BE2C (cell line): ENCODE measurements at regions not wholly inside any gene's neighbourhood (a gene's known extent, or its start where the extent isn't known, plus 50 kb on each side); places are given as distances from the start of the nearest gene placed in this dataset.
"Not testable (repeated sequence)": the region's sequence is repeated elsewhere in the genome, so short reads cannot be mapped to it uniquely, and the experiment has no call there.

ENCODE experiments used
- DNase-seq: peaks from one replicate; pipeline ENCODE4 v3.0.0-alpha.2; 2020
- H3K27me3 ChIP-seq: fragments of 250-450 bp; sonication (Bioruptor Pico); 2 replicates; pipeline ENCODE4 v1.5.1; 2020; ENCODE audit warnings: mild to moderate bottlenecking
- H3K36me3 ChIP-seq: fragments of 250-450 bp; sonication (Bioruptor Pico); 2 replicates; pipeline ENCODE4 v1.5.1; 2020; ENCODE audit warnings: mild to moderate bottlenecking
- H3K4me1 ChIP-seq: fragments of 250-450 bp; sonication (Bioruptor Pico); 2 replicates; pipeline ENCODE4 v1.5.1; 2020
- H3K4me3 ChIP-seq: 2 replicates; pipeline ENCODE4 v1.5.1; 2011; ENCODE audit warnings: low read depth, low read length
- H3K9me3 ChIP-seq: fragments of 250-450 bp; sonication (Bioruptor Pico); 2 replicates; pipeline ENCODE4 v1.5.1; 2020
- CTCF ChIP-seq: IDR thresholded peaks from 2 replicates; pipeline ENCODE4 v1.5.1; 2012; ENCODE audit warnings: mild to moderate bottlenecking, low read depth, low read length

- Histone ChIP-seq H3K4me1 (no peaks in the 10 kb centered on the region), H3K4me3 (no peak overlapping the region), H3K36me3 (no peaks in the 10 kb centered on the region), H3K9me3 (no peaks in the 10 kb centered on the region), H3K27me3 (no peaks in the 10 kb centered on the region; the same call in 1 of the 2 replicates)
- no peak for DNase-seq
- TF ChIP-seq CTCF = no peak
These were observed 92.1 kb upstream of the SFRP2 start for GRCh38 chr4:153880983-153881382.

- no peak for TF ChIP-seq CTCF
- no peaks in the 10 kb centered on the region for H3K4me1 ChIP-seq
- H3K36me3 ChIP-seq = no peaks in the 10 kb centered on the region
- no peak overlapping the region for H3K4me3 ChIP-seq
- H3K27me3 ChIP-seq = no peaks in the 10 kb centered on the region; the same call in 1 of the 2 replicates
- no peak for DNase-seq
- no peaks in the 10 kb centered on the region for H3K9me3 ChIP-seq
These were observed 89.0 kb upstream of the SFRP2 start for GRCh38 chr4:153877898-153878297.

DNA sequence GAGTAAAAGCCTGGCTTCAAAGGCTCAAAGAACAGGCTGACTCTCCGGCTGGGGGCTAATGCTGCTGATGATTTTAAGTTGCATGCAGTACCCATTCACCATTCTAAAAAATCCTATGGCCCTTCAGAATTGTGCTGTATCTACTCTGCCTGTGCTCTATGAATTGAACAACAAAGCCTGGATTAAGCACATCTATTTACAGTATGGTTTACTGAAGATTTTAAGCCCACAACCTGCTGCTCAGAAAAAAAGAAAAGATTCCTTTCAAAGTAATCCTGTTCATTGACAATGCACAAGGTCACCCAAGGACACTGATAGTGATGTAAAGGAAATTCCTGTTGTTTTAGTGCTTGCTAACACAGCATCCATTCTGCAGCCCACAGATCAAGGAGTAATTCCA is 84.9 kb upstream of the SFRP2 start:
- H3K9me3 ChIP-seq = no peaks in the 10 kb centered on the region
- H3K4me1 ChIP-seq = no peaks in the 10 kb centered on the region
- no peak for DNase-seq
- no peak for TF ChIP-seq CTCF
- no peak overlapping the region for H3K4me3 ChIP-seq
- H3K36me3 ChIP-seq = no peaks in the 10 kb centered on the region
- H3K27me3 ChIP-seq = no peaks in the 10 kb centered on the region

- H3K9me3 ChIP-seq, H3K4me3 ChIP-seq, H3K36me3 ChIP-seq: not testable (repeated sequence)
These were observed 77.9 kb upstream of the SFRP2 start for GRCh38 chr4:153866766-153867165.

GRCh38 chr4:153852501-153852900 is 63.6 kb upstream of the SFRP2 start:
- TF ChIP-seq CTCF = no peak
- DNase-seq = no peak
- H3K9me3 ChIP-seq = no peaks in the 10 kb centered on the region; the same call in 1 of the 2 replicates
- H3K4me3 ChIP-seq = no peak overlapping the region
- no peaks in the 10 kb centered on the region for H3K36me3 ChIP-seq
- H3K4me1 ChIP-seq = no peaks in the 10 kb centered on the region
- no peaks in the 10 kb centered on the region for H3K27me3 ChIP-seq

More at GRCh38 chr4:153866766-153867165, 77.9 kb upstream of the SFRP2 start:
- not testable (repeated sequence) for H3K4me1 ChIP-seq, H3K27me3 ChIP-seq, DNase-seq

DNA sequence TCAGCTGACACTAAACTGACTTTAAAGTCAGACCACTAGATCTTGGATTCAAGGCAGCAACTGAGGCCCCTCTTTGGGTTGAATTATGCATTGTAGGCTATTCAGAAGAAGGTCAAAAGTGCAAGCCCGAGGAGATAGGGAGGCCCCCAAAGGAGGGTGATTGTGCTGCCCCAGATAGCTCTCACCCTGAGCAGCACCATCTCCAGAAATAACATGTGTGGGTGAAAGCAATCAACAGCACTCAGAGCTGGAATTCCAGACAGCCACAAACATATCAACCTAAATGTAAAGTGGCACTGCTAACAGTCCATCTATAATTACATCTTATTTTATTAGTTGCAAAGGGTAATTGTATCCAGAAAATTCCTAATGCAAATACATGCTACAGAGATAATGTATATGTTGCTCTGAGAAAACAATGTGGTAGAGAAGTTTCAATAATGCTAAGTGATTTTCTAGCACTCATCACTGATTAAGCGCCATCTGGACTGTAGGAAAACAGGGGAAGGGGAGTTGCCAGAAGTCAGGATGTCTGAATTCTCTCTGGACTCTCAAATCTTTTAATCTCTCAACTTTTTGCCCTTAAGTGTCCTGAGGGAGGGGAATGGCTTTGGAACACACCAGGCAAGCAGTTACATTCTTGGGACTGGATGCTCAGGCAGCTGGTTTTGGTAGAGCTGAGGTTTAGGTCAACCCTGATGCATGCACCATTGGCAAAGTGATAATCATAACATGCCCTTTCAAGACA is 61.8 kb upstream of the SFRP2 start:
- no peak for DNase-seq
- no peaks in the 10 kb centered on the region; the same call in 1 of the 2 replicates for H3K9me3 ChIP-seq

More for the DNA sequence above, 61.8 kb upstream of the SFRP2 start:
- TF ChIP-seq CTCF = no peak
- Histone ChIP-seq H3K4me3 (no peak overlapping the region), H3K36me3 (no peaks in the 10 kb centered on the region), H3K4me1 (no peaks in the 10 kb centered on the region), H3K27me3 (no peaks in the 10 kb centered on the region)
